Right atrium auricular region (tissue), 2 donors: ENCODE measurements at regions not wholly inside any gene's neighbourhood (a gene's known extent, or its start where the extent isn't known, plus 50 kb on each side); places are given as distances from the start of the nearest gene placed in this dataset.

ENCODE experiments used
- DNase-seq: peaks from one replicate; pipeline ENCODE4 v3.0.0-alpha.2; 2019; ENCODE audit warnings: low spot score
- H3K27ac ChIP-seq, 2 donors: fragments of 200-600 bp; sonication (generic); 1 replicate in 1 of 2; 2 replicates in 1 of 2; pipeline ENCODE4 v1.5.1; 2016 to 2019
- H3K27me3 ChIP-seq, 2 donors: fragments of 200-600 bp; sonication (generic); one replicate each; pipeline versions ENCODE4 v1.5.1 to v1.6.0; 2017 to 2019
- H3K36me3 ChIP-seq: fragments of 200-600 bp; sonication (generic); one replicate; pipeline ENCODE4 v1.5.1; 2016
- H3K4me1 ChIP-seq, 2 donors: fragments of 200-600 bp; sonication (generic); one replicate each; pipeline versions ENCODE4 v1.5.1 to v1.6.0; 2017 to 2019
- H3K4me3 ChIP-seq, 2 donors: fragments of 200-600 bp; sonication (generic); 1 replicate in 1 of 2; 2 replicates in 1 of 2; pipeline ENCODE4 v1.5.1; 2017 to 2019; ENCODE audit warnings: mild to moderate bottlenecking in 1 of 2, moderate library complexity in 1 of 2
- H3K9me3 ChIP-seq, 2 donors: fragments of 200-600 bp; sonication (generic); one replicate each; pipeline ENCODE4 v1.5.1; 2019
- TF ChIP-seq, protein P1 (sequence below), 2 donors: fragments of 200-600 bp; sonication (generic); IDR thresholded peaks; one replicate each; pipeline ENCODE4 v1.5.1; 2019; ENCODE audit warnings: antibody characterized with exemption in 2 of 2

DNA sequence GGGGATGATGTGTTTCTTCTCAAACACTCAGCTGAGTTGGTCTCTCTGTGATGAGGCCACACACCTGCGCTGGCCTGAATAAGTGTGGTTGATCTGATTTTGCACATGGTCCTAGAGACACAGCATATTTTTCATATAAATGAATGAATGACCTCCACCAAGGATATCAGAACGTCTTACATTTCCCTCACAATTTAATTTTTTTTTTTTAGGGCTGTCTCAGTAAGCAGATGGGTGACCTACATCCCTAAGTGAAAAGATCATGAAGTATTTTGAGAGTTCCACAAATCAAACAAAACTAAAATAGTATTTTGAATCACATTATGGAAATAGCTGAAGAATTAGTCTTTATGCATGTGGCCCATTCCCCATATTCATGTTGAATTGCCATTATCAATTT lies 333.7 kb upstream of the TMTC1 start:
- no peaks in the 10 kb centered on the region for H3K4me1 ChIP-seq
- no peak overlapping the region for H3K4me3 ChIP-seq
- no peak for DNase-seq
- peaks cover 0 to 10% of the 10 kb centered on the region in 2 donors for H3K9me3 ChIP-seq
- H3K27me3 ChIP-seq, result no peaks in the 10 kb centered on the region
- no peak overlapping the region for H3K27ac ChIP-seq
- TF ChIP-seq, protein P1, sequence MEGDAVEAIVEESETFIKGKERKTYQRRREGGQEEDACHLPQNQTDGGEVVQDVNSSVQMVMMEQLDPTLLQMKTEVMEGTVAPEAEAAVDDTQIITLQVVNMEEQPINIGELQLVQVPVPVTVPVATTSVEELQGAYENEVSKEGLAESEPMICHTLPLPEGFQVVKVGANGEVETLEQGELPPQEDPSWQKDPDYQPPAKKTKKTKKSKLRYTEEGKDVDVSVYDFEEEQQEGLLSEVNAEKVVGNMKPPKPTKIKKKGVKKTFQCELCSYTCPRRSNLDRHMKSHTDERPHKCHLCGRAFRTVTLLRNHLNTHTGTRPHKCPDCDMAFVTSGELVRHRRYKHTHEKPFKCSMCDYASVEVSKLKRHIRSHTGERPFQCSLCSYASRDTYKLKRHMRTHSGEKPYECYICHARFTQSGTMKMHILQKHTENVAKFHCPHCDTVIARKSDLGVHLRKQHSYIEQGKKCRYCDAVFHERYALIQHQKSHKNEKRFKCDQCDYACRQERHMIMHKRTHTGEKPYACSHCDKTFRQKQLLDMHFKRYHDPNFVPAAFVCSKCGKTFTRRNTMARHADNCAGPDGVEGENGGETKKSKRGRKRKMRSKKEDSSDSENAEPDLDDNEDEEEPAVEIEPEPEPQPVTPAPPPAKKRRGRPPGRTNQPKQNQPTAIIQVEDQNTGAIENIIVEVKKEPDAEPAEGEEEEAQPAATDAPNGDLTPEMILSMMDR (IDR thresholded peaks at IDR 0.05), result no peak
- no peaks in the 10 kb centered on the region for H3K36me3 ChIP-seq

DNA sequence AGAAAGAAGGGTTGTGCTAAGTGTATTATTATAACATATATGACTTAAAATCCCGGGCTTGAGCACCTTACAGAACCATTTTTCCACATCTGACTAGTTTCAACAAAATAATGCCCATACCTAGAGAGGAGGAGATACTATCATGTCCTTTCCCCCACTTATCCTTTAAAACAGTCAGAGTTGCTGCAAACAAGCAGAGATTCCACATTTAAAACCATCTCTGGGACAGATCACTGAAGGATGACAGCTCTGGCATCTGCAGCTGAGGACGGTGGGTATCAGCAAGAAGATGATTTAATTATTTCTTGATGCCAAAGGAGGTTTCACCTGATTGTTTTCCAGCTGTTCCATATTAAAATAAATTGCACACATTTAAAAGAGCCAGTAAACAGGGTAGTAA lies 328.0 kb upstream of the TMTC1 start:
- Histone ChIP-seq H3K9me3 (no peaks in the 10 kb centered on the region), H3K36me3 (no peaks in the 10 kb centered on the region), H3K4me3 (no peak overlapping the region), H3K27ac (no peak overlapping the region), H3K27me3 (no peaks in the 10 kb centered on the region), H3K4me1 (no peaks in the 10 kb centered on the region)
- TF ChIP-seq, protein P1 (IDR thresholded peaks at IDR 0.05), result no peak
- no peak for DNase-seq

DNA sequence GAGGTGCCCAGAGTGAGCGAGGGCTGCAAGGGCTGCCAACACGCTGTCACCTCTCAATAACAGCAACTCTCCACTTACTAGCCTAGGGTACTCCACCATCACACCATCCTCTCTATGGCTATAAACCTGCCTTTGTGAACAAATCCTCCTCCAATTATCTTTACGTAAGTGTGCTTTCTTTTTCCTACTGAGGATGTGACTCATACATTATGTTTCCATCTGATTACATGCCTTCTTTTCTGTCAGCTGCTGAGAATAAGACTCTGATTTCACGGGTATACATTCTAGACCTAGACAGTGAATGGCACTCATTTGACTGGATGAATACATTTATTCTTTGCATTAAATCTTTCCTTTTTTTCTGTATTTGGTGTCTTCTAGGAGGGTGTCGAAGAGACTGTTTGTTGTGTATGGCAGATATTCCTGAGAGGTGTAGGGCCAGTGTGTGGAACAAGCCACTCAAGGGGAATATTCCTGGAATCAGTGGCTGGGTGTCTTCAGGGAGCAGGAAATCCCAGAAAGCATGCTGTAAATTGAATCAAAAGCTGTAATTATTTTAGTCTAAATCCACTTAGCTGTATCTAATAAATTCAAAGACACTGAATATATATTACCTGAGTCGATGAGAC lies 327.3 kb upstream of the TMTC1 start:
- Histone ChIP-seq H3K4me3 (no peak overlapping the region), H3K9me3 (no peaks in the 10 kb centered on the region), H3K27ac (no peak overlapping the region), H3K27me3 (no peaks in the 10 kb centered on the region), H3K36me3 (no peaks in the 10 kb centered on the region), H3K4me1 (no peaks in the 10 kb centered on the region)
- DNase-seq, result no peak
- TF ChIP-seq, protein P1 (IDR thresholded peaks at IDR 0.05), result no peak

DNA sequence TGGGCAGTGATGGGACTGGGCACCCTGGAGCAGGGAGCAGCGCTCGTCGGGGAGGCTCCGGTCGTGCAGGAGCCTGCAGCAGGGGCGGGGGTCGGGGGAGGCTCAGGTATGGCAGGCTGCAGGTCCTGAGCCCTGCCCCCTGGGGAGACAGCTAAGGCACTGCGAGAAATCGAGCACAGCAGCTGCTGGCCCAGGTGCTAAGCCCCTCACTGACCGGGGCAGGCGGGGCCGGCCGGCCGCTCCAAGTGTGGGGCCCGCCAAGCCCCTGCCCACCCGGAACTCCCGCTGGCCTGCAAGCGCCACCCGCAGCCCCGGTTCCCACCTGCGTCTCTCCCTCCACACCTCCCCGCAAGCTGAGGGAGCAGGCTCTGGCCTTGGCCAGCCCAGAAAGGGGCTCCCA lies 326.8 kb upstream of the TMTC1 start:
- H3K27me3 ChIP-seq, result no peaks in the 10 kb centered on the region
- no peaks in the 10 kb centered on the region for H3K9me3 ChIP-seq
- H3K4me3 ChIP-seq, result no peak overlapping the region
- no peak overlapping the region for H3K27ac ChIP-seq
- H3K36me3 ChIP-seq, result no peaks in the 10 kb centered on the region
- TF ChIP-seq, protein P1 (IDR thresholded peaks at IDR 0.05), result no peak
- no peaks in the 10 kb centered on the region for H3K4me1 ChIP-seq
- no peak for DNase-seq

DNA sequence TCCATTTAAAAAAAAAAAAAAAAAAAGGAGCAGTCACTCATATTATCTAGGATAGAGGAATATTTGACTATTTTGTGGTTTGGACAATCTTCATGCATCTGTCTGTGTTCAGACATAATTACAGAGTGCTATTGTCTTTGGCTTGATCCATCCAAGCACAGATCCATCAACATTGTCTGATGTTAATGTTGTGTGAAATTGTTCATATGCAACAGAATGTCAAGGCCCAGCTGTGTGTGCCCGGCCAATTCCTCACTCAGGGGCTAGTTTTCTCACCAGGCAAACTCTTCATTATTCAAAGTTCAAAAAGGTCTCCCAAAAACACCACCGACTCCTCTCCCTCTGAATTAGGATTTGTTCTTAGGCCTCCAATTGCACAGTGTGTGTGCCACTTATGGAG lies 324.9 kb upstream of the TMTC1 start:
- no peak overlapping the region for H3K27ac ChIP-seq
- no peak for DNase-seq
- no peak overlapping the region for H3K4me3 ChIP-seq
- no peaks in the 10 kb centered on the region for H3K9me3 ChIP-seq
- no peaks in the 10 kb centered on the region for H3K4me1 ChIP-seq
- TF ChIP-seq, protein P1 (IDR thresholded peaks at IDR 0.05), result no peak
- H3K27me3 ChIP-seq, result no peaks in the 10 kb centered on the region
- H3K36me3 ChIP-seq, result no peaks in the 10 kb centered on the region
